Panc1 (cell line): ENCODE measurements at regions not wholly inside any gene's neighbourhood (a gene's known extent, or its start where the extent isn't known, plus 50 kb on each side); places are given as distances from the start of the nearest gene placed in this dataset.

Source experiments
- ATAC-seq: fragments of 200-7000 bp; cut with Tn5 transposase; 2 replicates; pipeline ENCODE4 v1.9.1; 2020; ENCODE audit warnings: mild to moderate bottlenecking, moderate library complexity
- BruUV-seq: library from RNA; stranded (reverse); fragments of 400-500 nt; replicated peaks from 2 replicates; lab custom pipeline; 2021; lab: Mats Ljungman, UMichigan
- CTCF ChIA-PET: fragments of 300-600 bp; sonication (Branson Sonifier 250); formaldehyde crosslinking; loops from one replicate; lab custom pipeline; 2022; ENCODE audit warnings: antibody characterized with exemption; lab: Charles Lee
- POLR2A ChIA-PET: fragments of 300-600 bp; sonication (Branson Sonifier 250); formaldehyde crosslinking; loops from one replicate; lab custom pipeline; 2022; ENCODE audit warnings: antibody characterized with exemption; lab: Charles Lee
- DNase-seq: peaks from one replicate; pipeline ENCODE4 v3.0.0-alpha.2; 2010; ENCODE audit warnings: low read depth, low spot score
- H3K27ac ChIP-seq: 2 replicates; pipeline ENCODE4 v1.5.1; 2011; ENCODE audit warnings: mild to moderate bottlenecking, low read length, inconsistent platforms
- H3K27me3 ChIP-seq: fragments of 200-500 bp; sonication (Bioruptor generic); 2 replicates; pipeline ENCODE4 v1.6.0; 2014; ENCODE audit warnings: low read length, inconsistent platforms; ENCODE audit not compliant: control insufficient read depth, insufficient read depth
- H3K36me3 ChIP-seq: fragments of 200-500 bp; sonication (Bioruptor generic); 2 replicates; pipeline ENCODE4 v1.5.1; 2014; ENCODE audit warnings: inconsistent platforms, mild to moderate bottlenecking, low read length, moderate library complexity; ENCODE audit not compliant: control insufficient read depth, insufficient read depth
- H3K4me1 ChIP-seq: 2 replicates; pipeline ENCODE4 v1.5.1; 2011; ENCODE audit warnings: inconsistent platforms, mild to moderate bottlenecking, low read length, moderate library complexity; ENCODE audit not compliant: control insufficient read depth, insufficient read depth
- H3K4me3 ChIP-seq, 2 experiments: 2 replicates each; pipeline ENCODE4 v1.5.1; 2011 to 2012; ENCODE audit warnings: low read depth in 2 of 2, low read length in 2 of 2, mild to moderate bottlenecking in 2 of 2, inconsistent platforms in 1 of 2, moderate library complexity in 1 of 2
- H3K9me3 ChIP-seq: fragments of 200-500 bp; sonication (Bioruptor generic); 2 replicates; pipeline ENCODE4 v1.5.1; 2014; ENCODE audit warnings: low read depth, mild to moderate bottlenecking, inconsistent platforms, low read length, moderate library complexity; ENCODE audit not compliant: control insufficient read depth, insufficient read depth
- POLR2AphosphoS5 ChIP-seq: IDR thresholded peaks from 2 replicates; pipeline ENCODE4 v1.6.1; 2012; ENCODE audit warnings: mild to moderate bottlenecking, low read depth, low read length, moderate library complexity
- SIN3A ChIP-seq: IDR thresholded peaks from 2 replicates; pipeline ENCODE4 v1.6.1; 2012; ENCODE audit warnings: low read depth, mild to moderate bottlenecking, low read length, moderate library complexity, borderline replicate concordance; ENCODE audit not compliant: insufficient read depth
- TCF7L2 ChIP-seq: IDR thresholded peaks from 2 replicates; pipeline ENCODE4 v1.6.1; 2011; ENCODE audit warnings: mild to moderate bottlenecking, low read depth, low read length, inconsistent platforms
- in situ Hi-C: cut with HindIII; loops from 2 replicates; pipeline ENCODE4 v1.10.0; 2016; ENCODE audit warnings: low sequenced_read_pairs, low pct_unique_long_range_greater_than_20kb
- intact Hi-C: fragments of 100-400 bp; cut with micrococcal nuclease; formaldehyde crosslinking; loops from one replicate; pipeline ENCODE4 v1.10.0; 2022; ENCODE audit not compliant: unreplicated experiment
- TF ChIP-seq, protein P1 (sequence below), 2 experiments: IDR thresholded peaks; 2 replicates each; pipeline ENCODE4 v1.6.1; 2011 to 2012; ENCODE audit warnings: low read depth in 2 of 2, control low read depth in 1 of 2, low read length in 1 of 2, mild to moderate bottlenecking in 1 of 2, moderate library complexity in 1 of 2; ENCODE audit not compliant: insufficient read depth in 1 of 2
- TF ChIP-seq, protein P2 (sequence below): fragments of 450-650 bp; IDR thresholded peaks from 2 replicates; pipeline ENCODE4 v1.5.1; 2017; ENCODE audit warnings: mild to moderate bottlenecking

DNA sequence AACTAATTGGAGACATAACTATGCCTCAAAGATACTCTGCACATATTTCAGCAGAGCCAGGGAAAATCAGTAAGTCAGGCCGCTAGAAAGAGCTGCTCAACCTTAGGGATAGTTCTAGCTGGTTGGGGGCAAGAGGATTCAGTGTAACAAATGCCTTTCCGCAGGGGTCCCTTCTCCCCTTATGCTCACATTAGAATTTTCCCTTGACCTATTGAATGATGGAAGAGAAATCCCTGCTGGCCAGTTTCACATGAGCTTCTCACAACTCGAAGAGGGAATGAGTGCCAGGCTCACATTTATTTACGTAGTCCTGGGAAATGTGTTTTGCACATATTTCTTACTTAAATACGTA is 66.2 kb upstream of the USP9X start:
- intact Hi-C loops (no loop called here), in situ Hi-C loops (no loop called here)
- TF ChIP-seq, protein P1, sequence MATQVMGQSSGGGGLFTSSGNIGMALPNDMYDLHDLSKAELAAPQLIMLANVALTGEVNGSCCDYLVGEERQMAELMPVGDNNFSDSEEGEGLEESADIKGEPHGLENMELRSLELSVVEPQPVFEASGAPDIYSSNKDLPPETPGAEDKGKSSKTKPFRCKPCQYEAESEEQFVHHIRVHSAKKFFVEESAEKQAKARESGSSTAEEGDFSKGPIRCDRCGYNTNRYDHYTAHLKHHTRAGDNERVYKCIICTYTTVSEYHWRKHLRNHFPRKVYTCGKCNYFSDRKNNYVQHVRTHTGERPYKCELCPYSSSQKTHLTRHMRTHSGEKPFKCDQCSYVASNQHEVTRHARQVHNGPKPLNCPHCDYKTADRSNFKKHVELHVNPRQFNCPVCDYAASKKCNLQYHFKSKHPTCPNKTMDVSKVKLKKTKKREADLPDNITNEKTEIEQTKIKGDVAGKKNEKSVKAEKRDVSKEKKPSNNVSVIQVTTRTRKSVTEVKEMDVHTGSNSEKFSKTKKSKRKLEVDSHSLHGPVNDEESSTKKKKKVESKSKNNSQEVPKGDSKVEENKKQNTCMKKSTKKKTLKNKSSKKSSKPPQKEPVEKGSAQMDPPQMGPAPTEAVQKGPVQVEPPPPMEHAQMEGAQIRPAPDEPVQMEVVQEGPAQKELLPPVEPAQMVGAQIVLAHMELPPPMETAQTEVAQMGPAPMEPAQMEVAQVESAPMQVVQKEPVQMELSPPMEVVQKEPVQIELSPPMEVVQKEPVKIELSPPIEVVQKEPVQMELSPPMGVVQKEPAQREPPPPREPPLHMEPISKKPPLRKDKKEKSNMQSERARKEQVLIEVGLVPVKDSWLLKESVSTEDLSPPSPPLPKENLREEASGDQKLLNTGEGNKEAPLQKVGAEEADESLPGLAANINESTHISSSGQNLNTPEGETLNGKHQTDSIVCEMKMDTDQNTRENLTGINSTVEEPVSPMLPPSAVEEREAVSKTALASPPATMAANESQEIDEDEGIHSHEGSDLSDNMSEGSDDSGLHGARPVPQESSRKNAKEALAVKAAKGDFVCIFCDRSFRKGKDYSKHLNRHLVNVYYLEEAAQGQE (IDR thresholded peaks at IDR 0.05; ENCODE audit: insufficient read depth in 1 of 2, low read depth in 2 of 2, low read length in 1 of 2), result no peak
- TF ChIP-seq POLR2AphosphoS5 (no peak), TCF7L2 (no peak), SIN3A (no peak)
- TF ChIP-seq, protein P2, sequence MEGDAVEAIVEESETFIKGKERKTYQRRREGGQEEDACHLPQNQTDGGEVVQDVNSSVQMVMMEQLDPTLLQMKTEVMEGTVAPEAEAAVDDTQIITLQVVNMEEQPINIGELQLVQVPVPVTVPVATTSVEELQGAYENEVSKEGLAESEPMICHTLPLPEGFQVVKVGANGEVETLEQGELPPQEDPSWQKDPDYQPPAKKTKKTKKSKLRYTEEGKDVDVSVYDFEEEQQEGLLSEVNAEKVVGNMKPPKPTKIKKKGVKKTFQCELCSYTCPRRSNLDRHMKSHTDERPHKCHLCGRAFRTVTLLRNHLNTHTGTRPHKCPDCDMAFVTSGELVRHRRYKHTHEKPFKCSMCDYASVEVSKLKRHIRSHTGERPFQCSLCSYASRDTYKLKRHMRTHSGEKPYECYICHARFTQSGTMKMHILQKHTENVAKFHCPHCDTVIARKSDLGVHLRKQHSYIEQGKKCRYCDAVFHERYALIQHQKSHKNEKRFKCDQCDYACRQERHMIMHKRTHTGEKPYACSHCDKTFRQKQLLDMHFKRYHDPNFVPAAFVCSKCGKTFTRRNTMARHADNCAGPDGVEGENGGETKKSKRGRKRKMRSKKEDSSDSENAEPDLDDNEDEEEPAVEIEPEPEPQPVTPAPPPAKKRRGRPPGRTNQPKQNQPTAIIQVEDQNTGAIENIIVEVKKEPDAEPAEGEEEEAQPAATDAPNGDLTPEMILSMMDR, result no peak
- no peaks in the 10 kb centered on the region for H3K9me3 ChIP-seq
- H3K36me3 ChIP-seq, result no peaks in the 10 kb centered on the region
- ATAC-seq (no peak), DNase-seq (no peak)
- POLR2A ChIA-PET, result no interaction called here
- H3K4me3 ChIP-seq, result no peak overlapping the region
- CTCF ChIA-PET, result no interaction called here
- no peaks in the 10 kb centered on the region for H3K4me1 ChIP-seq
- BruUV-seq, result no TSS peak
- no peak overlapping the region for H3K27ac ChIP-seq
- no peaks in the 10 kb centered on the region for H3K27me3 ChIP-seq

DNA sequence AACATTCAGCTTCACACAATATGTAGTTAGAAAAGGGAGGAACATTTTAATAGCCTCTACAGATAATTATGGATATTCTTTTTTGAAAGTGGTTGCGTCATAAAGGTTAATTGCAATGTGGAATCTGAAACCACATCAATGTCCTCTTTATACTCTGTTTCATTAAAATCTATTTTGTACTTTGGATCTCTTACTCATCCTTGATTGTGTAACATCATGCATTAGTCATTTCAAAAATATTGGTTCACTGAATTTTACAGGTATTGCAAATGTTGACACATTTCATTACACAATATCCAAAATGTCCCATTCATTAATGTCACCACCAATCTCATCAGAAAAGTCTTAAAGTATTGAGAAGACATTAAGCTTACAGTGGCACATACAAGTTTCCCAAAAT is 62.7 kb upstream of the USP9X start:
- ATAC-seq, result no peak
- ChIA-PET POLR2A (no interaction called here), CTCF (no interaction called here)
- intact Hi-C loops, result no loop called here
- no peaks in the 10 kb centered on the region for H3K36me3 ChIP-seq
- H3K27me3 ChIP-seq, result no peaks in the 10 kb centered on the region
- H3K4me1 ChIP-seq, result no peaks in the 10 kb centered on the region
- TF ChIP-seq, protein P1 (IDR thresholded peaks at IDR 0.05; ENCODE audit: insufficient read depth in 1 of 2, low read depth in 2 of 2, low read length in 1 of 2), result no peak
- TF ChIP-seq, protein P2, result no peak
- no peak for TF ChIP-seq POLR2AphosphoS5
- BruUV-seq, result no TSS peak
- no peak overlapping the region for H3K4me3 ChIP-seq
- in situ Hi-C loops, result no loop called here
- no peak overlapping the region for H3K27ac ChIP-seq
- DNase-seq, result no peak
- no peaks in the 10 kb centered on the region for H3K9me3 ChIP-seq
